ENCODE measurements at regions not wholly inside any gene's neighbourhood (a gene's known extent, or its start where the extent isn't known, plus 50 kb on each side); places are given as distances from the start of the nearest gene placed in this dataset.

GRCh38 chr14:50049093-50049492, 67.3 kb downstream of the VCPKMT start:
- ChIA-PET CTCF (no interaction called here), POLR2A (no interaction called here)
- Histone ChIP-seq H3K27ac (ENCODE audit: low read length) (no peak overlapping the region), H3K27me3 (ENCODE audit: control insufficient read depth, insufficient read depth, low read length) (no peaks in the 10 kb centered on the region), H3K9me3 (ENCODE audit: control insufficient read depth, insufficient read depth, low read depth, low read length) (no peaks in the 10 kb centered on the region), H3K4me1 (ENCODE audit: control insufficient read depth, insufficient read depth, low read length) (peaks cover 2% of the 10 kb centered on the region; the same call in 1 of the 2 replicates), H3K4me3 (ENCODE audit: low read depth in 2 of 2, low read length in 2 of 2) (no peak overlapping the region), H3K36me3 (ENCODE audit: control insufficient read depth, insufficient read depth, low read length) (no peaks in the 10 kb centered on the region)
- TF ChIP-seq TCF7L2 (IDR thresholded peaks at IDR 0.05; ENCODE audit: low read depth, low read length), result no peak
- TF ChIP-seq REST (IDR thresholded peaks at IDR 0.05; ENCODE audit: insufficient read depth in 1 of 2, low read depth in 2 of 2, low read length in 1 of 2), result no peak
- no peak for TF ChIP-seq POLR2AphosphoS5 (IDR thresholded peaks at IDR 0.05; ENCODE audit: low read depth, low read length)
- TF ChIP-seq, protein P1, sequence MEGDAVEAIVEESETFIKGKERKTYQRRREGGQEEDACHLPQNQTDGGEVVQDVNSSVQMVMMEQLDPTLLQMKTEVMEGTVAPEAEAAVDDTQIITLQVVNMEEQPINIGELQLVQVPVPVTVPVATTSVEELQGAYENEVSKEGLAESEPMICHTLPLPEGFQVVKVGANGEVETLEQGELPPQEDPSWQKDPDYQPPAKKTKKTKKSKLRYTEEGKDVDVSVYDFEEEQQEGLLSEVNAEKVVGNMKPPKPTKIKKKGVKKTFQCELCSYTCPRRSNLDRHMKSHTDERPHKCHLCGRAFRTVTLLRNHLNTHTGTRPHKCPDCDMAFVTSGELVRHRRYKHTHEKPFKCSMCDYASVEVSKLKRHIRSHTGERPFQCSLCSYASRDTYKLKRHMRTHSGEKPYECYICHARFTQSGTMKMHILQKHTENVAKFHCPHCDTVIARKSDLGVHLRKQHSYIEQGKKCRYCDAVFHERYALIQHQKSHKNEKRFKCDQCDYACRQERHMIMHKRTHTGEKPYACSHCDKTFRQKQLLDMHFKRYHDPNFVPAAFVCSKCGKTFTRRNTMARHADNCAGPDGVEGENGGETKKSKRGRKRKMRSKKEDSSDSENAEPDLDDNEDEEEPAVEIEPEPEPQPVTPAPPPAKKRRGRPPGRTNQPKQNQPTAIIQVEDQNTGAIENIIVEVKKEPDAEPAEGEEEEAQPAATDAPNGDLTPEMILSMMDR (IDR thresholded peaks at IDR 0.05), result no peak
- TF ChIP-seq SIN3A (IDR thresholded peaks at IDR 0.05; ENCODE audit: borderline replicate concordance, insufficient read depth, low read depth, low read length), result no peak
- in situ Hi-C loops (cut with HindIII; ENCODE audit: low pct_unique_long_range_greater_than_20kb, low sequenced_read_pairs) (no loop called here), intact Hi-C loops (cut with micrococcal nuclease; ENCODE audit: unreplicated experiment) (no loop called here)
- ATAC-seq (no peak), DNase-seq (ENCODE audit: low read depth, low spot score) (no peak)
- no TSS peak for BruUV-seq (replicated peaks)

GRCh38 chr14:50049703-50050570, 66.4 kb downstream of the VCPKMT start:
- ChIA-PET CTCF (no interaction called here), POLR2A (no interaction called here)
- DNase-seq (ENCODE audit: low read depth, low spot score), result no peak
- TF ChIP-seq REST (IDR thresholded peaks at IDR 0.05; ENCODE audit: insufficient read depth in 1 of 2, low read depth in 2 of 2, low read length in 1 of 2) (no peak), POLR2AphosphoS5 (IDR thresholded peaks at IDR 0.05; ENCODE audit: low read depth, low read length) (no peak), SIN3A (IDR thresholded peaks at IDR 0.05; ENCODE audit: borderline replicate concordance, insufficient read depth, low read depth, low read length) (no peak), TCF7L2 (IDR thresholded peaks at IDR 0.05; ENCODE audit: low read depth, low read length) (no peak)
- TF ChIP-seq, protein P1 (IDR thresholded peaks at IDR 0.05), result no peak
- Histone ChIP-seq H3K9me3 (ENCODE audit: control insufficient read depth, insufficient read depth, low read depth, low read length) (no peaks in the 10 kb centered on the region), H3K4me3 (ENCODE audit: low read depth in 2 of 2, low read length in 2 of 2) (no peak overlapping the region), H3K27me3 (ENCODE audit: control insufficient read depth, insufficient read depth, low read length) (no peaks in the 10 kb centered on the region), H3K27ac (ENCODE audit: low read length) (no peak overlapping the region), H3K4me1 (ENCODE audit: control insufficient read depth, insufficient read depth, low read length) (no peaks in the 10 kb centered on the region), H3K36me3 (ENCODE audit: control insufficient read depth, insufficient read depth, low read length) (no peaks in the 10 kb centered on the region)
- BruUV-seq (replicated peaks), result no TSS peak
- intact Hi-C loops (cut with micrococcal nuclease; ENCODE audit: unreplicated experiment), result no loop called here
- in situ Hi-C loops (cut with HindIII; ENCODE audit: low pct_unique_long_range_greater_than_20kb, low sequenced_read_pairs), result no loop called here
- no peak for ATAC-seq

Data from Panc1 (cell line).